HepG2 (cell line): ENCODE measurements at regions not wholly inside any gene's neighbourhood (a gene's known extent, or its start where the extent isn't known, plus 50 kb on each side); places are given as distances from the start of the nearest gene placed in this dataset.

Experiments
- ATAC-seq: fragments of 200-7000 bp; cut with Tn5 transposase; 3 replicates; pipeline ENCODE4 v1.9.1; 2020; ENCODE audit warnings: mild to moderate bottlenecking, moderate library complexity
- BruUV-seq: library from RNA; stranded (reverse); fragments of 400-500 nt; replicated peaks from 2 replicates; lab custom pipeline; 2021; lab: Mats Ljungman, UMichigan
- CTCF ChIA-PET: fragments of 300-600 bp; formaldehyde crosslinking; extraction: SDS; loops from one replicate; lab custom pipeline; 2021; ENCODE audit warnings: low total read pairs, inconsistent platforms, low intra/inter-chr PET ratio; lab: Yijun Ruan, JAX
- POLR2A ChIA-PET: fragments of 350-600 bp; sonication (Branson Sonifier 250); formaldehyde crosslinking; loops from one replicate; lab custom pipeline; 2020; ENCODE audit warnings: antibody characterized with exemption, inconsistent platforms; lab: Yijun Ruan, JAX
- DNase-seq: peaks from one replicate; pipeline ENCODE4 v3.0.0-alpha.2; 2015; ENCODE audit warnings: low spot score
- FAIRE-seq: peaks from 3 replicates; lab custom pipeline; 2011; peaks lifted over from hg19 to GRCh38; lab: Jason Lieb, UNC
- H2AFZ ChIP-seq: one replicate; pipeline ENCODE4 v1.6.1; 2011; ENCODE audit warnings: low read length, inconsistent platforms
- H3K27ac ChIP-seq: fragments of 300-600 bp; 3 replicates; pipeline ENCODE4 v1.8.0; 2011; ENCODE audit warnings: mixed run types, mild to moderate bottlenecking, mixed read lengths, low read length, inconsistent platforms; ENCODE audit not compliant: insufficient read depth; ENCODE audit errors: extremely low read length
- H3K27me3 ChIP-seq, 2 experiments: fragments of 200-600 bp in 1 of 2; 2 replicates in 1 of 2; 3 replicates in 1 of 2; pipeline versions ENCODE4 v1.6.0 to v1.8.0; 2011; ENCODE audit warnings: low read length in 2 of 2, mild to moderate bottlenecking in 2 of 2, moderate library complexity in 2 of 2, inconsistent platforms in 1 of 2; ENCODE audit not compliant: insufficient read depth in 2 of 2, control insufficient read depth in 1 of 2
- H3K36me3 ChIP-seq, 2 experiments: fragments of 200-600 bp in 1 of 2; replicated peaks in 1 of 2; 2 replicates in 1 of 2; 3 replicates in 1 of 2; pipeline versions ENCODE4 v1.5.1 to v1.8.0; 2011; ENCODE audit warnings: low read length in 2 of 2, inconsistent platforms in 1 of 2; ENCODE audit not compliant: insufficient read depth in 2 of 2, control insufficient read depth in 1 of 2
- H3K4me1 ChIP-seq: 2 replicates; pipeline ENCODE4 v1.5.1; 2012; ENCODE audit warnings: low read length, inconsistent platforms; ENCODE audit not compliant: insufficient read depth
- H3K4me2 ChIP-seq: 2 replicates; pipeline ENCODE4 v1.6.0; 2011; ENCODE audit warnings: low read depth, low read length, inconsistent platforms
- H3K4me3 ChIP-seq, 3 experiments: fragments of 200-600 bp in 1 of 3; sonication (generic), shearing (Covaris generic) in 1 of 3; replicated peaks in 1 of 3; 2 replicates each; pipeline ENCODE4 v1.5.1; 2011 to 2016; ENCODE audit warnings: low read length in 3 of 3, inconsistent platforms in 2 of 3, low read depth in 2 of 3, mild to moderate bottlenecking in 2 of 3, control low read depth in 1 of 3, mixed read lengths in 1 of 3; ENCODE audit not compliant: insufficient read depth in 1 of 3
- H3K79me2 ChIP-seq: one replicate; pipeline ENCODE4 v1.6.1; 2011; ENCODE audit warnings: low read length, inconsistent platforms; ENCODE audit not compliant: insufficient read depth
- H3K9ac ChIP-seq: 2 replicates; pipeline ENCODE4 v1.6.0; 2011; ENCODE audit warnings: mild to moderate bottlenecking, low read depth, low read length, inconsistent platforms; ENCODE audit not compliant: insufficient read depth
- H3K9me3 ChIP-seq: 2 replicates; pipeline ENCODE4 v1.5.1; 2012; ENCODE audit warnings: mild to moderate bottlenecking, low read length
- H4K20me1 ChIP-seq: 2 replicates; pipeline ENCODE4 v1.6.0; 2011; ENCODE audit warnings: inconsistent platforms, mild to moderate bottlenecking, low read length, moderate library complexity; ENCODE audit not compliant: insufficient read depth
- CREBL2 ChIP-seq: sonication (generic); formaldehyde crosslinking; IDR thresholded peaks from 2 replicates; pipeline ENCODE4 v1.8.1; 2023; ENCODE audit warnings: missing genetic modification reagents, mild to moderate bottlenecking, borderline replicate concordance
- ZFP36 ChIP-seq: fragments of 150-350 bp; IDR thresholded peaks from 2 replicates; pipeline ENCODE4 v1.6.1; 2018; ENCODE audit warnings: borderline replicate concordance, low read length, low read depth; ENCODE audit not compliant: partially characterized antibody
- ZNF136 ChIP-seq: sonication (generic); formaldehyde crosslinking; IDR thresholded peaks from 2 replicates; pipeline ENCODE4 v1.8.1; 2022; ENCODE audit warnings: low read depth, mild to moderate bottlenecking, moderate library complexity, missing genetic modification reagents
- WGBS: methylation state at CpG from one replicate; pipeline ENCODE4 v1.1.6; 2017; ENCODE audit warnings: low lambda C conversion rate; 5-methylcytosine and 5-hydroxymethylcytosine counted together
- in situ Hi-C: cut with HindIII; loops from 2 replicates; pipeline ENCODE4 v1.10.0; 2017; ENCODE audit warnings: low pct_unique_long_range_greater_than_20kb; ENCODE audit not compliant: extremely low pct_ligation_motif_present
- intact Hi-C: fragments of 100-400 bp; cut with micrococcal nuclease; formaldehyde crosslinking; loops from one replicate; pipeline ENCODE4 v1.10.0; 2022; ENCODE audit not compliant: unreplicated experiment
- TF ChIP-seq, protein P1 (sequence below): sonication (generic); formaldehyde crosslinking; IDR thresholded peaks from 2 replicates; pipeline ENCODE4 v1.4.0; 2020; ENCODE audit warnings: mild to moderate bottlenecking, missing genetic modification reagents

GRCh38 chr7:155192961-155193640, 104.6 kb upstream of the INSIG1 start:
- in situ Hi-C loops, result loop anchor here (5.0 kb wide), 1 partner anchor 149 kb away; no protein-coding TSS in a partner anchor
- CTCF ChIA-PET, result no interaction called here
- FAIRE-seq, result no peak

More at GRCh38 chr7:155192961-155193640, 104.6 kb upstream of the INSIG1 start:
- Histone ChIP-seq H4K20me1 (no peaks in the 10 kb centered on the region), H3K79me2 (no peaks in the 10 kb centered on the region), H3K4me2 (no peak overlapping the region), H3K36me3 (no peaks in the 10 kb centered on the region), H3K27ac (no peak overlapping the region), H3K4me1 (no peaks in the 10 kb centered on the region), H3K4me3 (no peak overlapping the region), H3K9me3 (no peaks in the 10 kb centered on the region), H3K9ac (no peak overlapping the region), H2AFZ (no peak overlapping the region), H3K27me3 (peaks cover 2 to 43% of the 10 kb centered on the region in 2 experiments; a peak in 3 of 5 replicates)
- intact Hi-C loops, result loop anchor here (5.0 kb wide), 1 partner anchor 266 kb away; no protein-coding TSS in a partner anchor
- BruUV-seq, result no TSS peak
- WGBS, result 7% methylated on average over 4 of the region's 11 CpGs
- DNase-seq, result no peak
- POLR2A ChIA-PET, result no interaction called here
- no peak for TF ChIP-seq ZNF136 (CRISPR knock-in tag)
- TF ChIP-seq, protein P1, sequence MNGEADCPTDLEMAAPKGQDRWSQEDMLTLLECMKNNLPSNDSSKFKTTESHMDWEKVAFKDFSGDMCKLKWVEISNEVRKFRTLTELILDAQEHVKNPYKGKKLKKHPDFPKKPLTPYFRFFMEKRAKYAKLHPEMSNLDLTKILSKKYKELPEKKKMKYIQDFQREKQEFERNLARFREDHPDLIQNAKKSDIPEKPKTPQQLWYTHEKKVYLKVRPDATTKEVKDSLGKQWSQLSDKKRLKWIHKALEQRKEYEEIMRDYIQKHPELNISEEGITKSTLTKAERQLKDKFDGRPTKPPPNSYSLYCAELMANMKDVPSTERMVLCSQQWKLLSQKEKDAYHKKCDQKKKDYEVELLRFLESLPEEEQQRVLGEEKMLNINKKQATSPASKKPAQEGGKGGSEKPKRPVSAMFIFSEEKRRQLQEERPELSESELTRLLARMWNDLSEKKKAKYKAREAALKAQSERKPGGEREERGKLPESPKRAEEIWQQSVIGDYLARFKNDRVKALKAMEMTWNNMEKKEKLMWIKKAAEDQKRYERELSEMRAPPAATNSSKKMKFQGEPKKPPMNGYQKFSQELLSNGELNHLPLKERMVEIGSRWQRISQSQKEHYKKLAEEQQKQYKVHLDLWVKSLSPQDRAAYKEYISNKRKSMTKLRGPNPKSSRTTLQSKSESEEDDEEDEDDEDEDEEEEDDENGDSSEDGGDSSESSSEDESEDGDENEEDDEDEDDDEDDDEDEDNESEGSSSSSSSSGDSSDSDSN (CRISPR knock-in tag), result no peak
- TF ChIP-seq CREBL2 (CRISPR knock-in tag), result no peak
- TF ChIP-seq ZFP36, result no peak
- no peak for ATAC-seq
